K562 (cell line): ENCODE measurements at regions not wholly inside any gene's neighbourhood (a gene's known extent, or its start where the extent isn't known, plus 50 kb on each side); places are given as distances from the start of the nearest gene placed in this dataset.
A peak's percentile ranks its signal among the peaks of the same experiment; 100 is the strongest.

Source experiments
- ARID1B ChIP-seq: fragments of 450-650 bp; IDR thresholded peaks from 2 replicates; pipeline ENCODE4 v1.6.1; 2016; ENCODE audit warnings: antibody characterized with exemption, mild to moderate bottlenecking, inconsistent platforms
- ATF1 ChIP-seq, 2 experiments: fragments of 450-650 bp in 1 of 2; IDR thresholded peaks; 2 replicates each; pipeline ENCODE4 v1.6.1; 2016; ENCODE audit warnings: missing compliant biosample characterization in 1 of 2, missing genetic modification characterization in 1 of 2
- ATF3 ChIP-seq, 2 experiments: fragments of 450-650 bp in 1 of 2; sonication (generic) in 1 of 2; formaldehyde crosslinking in 1 of 2; IDR thresholded peaks in 1 of 2; conservative IDR thresholded peaks in 1 of 2; 2 replicates each; pipeline versions ENCODE4 v1.6.1 to v1.8.1; 2016 to 2023; ENCODE audit warnings: mild to moderate bottlenecking in 2 of 2, moderate library complexity in 2 of 2, inconsistent platforms in 1 of 2, missing genetic modification reagents in 1 of 2
- CEBPB ChIP-seq: fragments of 450-650 bp; IDR thresholded peaks from 2 replicates; pipeline ENCODE4 v1.6.1; 2016; ENCODE audit warnings: missing genetic modification characterization, missing compliant biosample characterization
- DNMT1 ChIP-seq: fragments of 450-650 bp; IDR thresholded peaks from 2 replicates; pipeline ENCODE4 v1.6.1; 2016; ENCODE audit warnings: antibody characterized with exemption, mild to moderate bottlenecking
- DPF2 ChIP-seq: fragments of 450-650 bp; IDR thresholded peaks from 2 replicates; pipeline ENCODE4 v1.6.1; 2016
- ELK1 ChIP-seq: sonication (generic); formaldehyde crosslinking; IDR thresholded peaks from 2 replicates; pipeline ENCODE4 v1.8.1; 2022; ENCODE audit warnings: missing genetic modification reagents
- EP300 ChIP-seq: IDR thresholded peaks from 2 replicates; pipeline ENCODE4 v1.6.1; 2012; ENCODE audit warnings: low read length, improper control_type of control experiment
- ESRRA ChIP-seq: fragments of 450-650 bp; IDR thresholded peaks from 2 replicates; pipeline ENCODE4 v1.6.1; 2014; ENCODE audit warnings: low read depth, mild to moderate bottlenecking, moderate library complexity, borderline replicate concordance
- FOXK2 ChIP-seq, 2 experiments: fragments of 450-650 bp; IDR thresholded peaks in 1 of 2; conservative IDR thresholded peaks in 1 of 2; 2 replicates each; pipeline ENCODE4 v1.6.1; 2016; ENCODE audit warnings: low read depth in 2 of 2, mild to moderate bottlenecking in 1 of 2
- HDAC3 ChIP-seq: fragments of 450-650 bp; IDR thresholded peaks from 2 replicates; pipeline ENCODE4 v1.6.1; 2018; ENCODE audit warnings: borderline replicate concordance, mild to moderate bottlenecking, moderate library complexity; ENCODE audit not compliant: partially characterized antibody
- MEIS2 ChIP-seq: fragments of 450-650 bp; IDR thresholded peaks from 2 replicates; pipeline ENCODE4 v1.6.1; 2014; ENCODE audit warnings: mild to moderate bottlenecking; ENCODE audit not compliant: partially characterized antibody
- NR1H2 ChIP-seq: sonication (generic); formaldehyde crosslinking; IDR thresholded peaks from 2 replicates; pipeline ENCODE4 v1.4.0; 2020; ENCODE audit warnings: mild to moderate bottlenecking, missing genetic modification reagents
- PHF8 ChIP-seq: fragments of 200-600 bp; sonication (generic); IDR thresholded peaks from 2 replicates; pipeline ENCODE4 v1.6.1; 2012; ENCODE audit warnings: mixed run types, mild to moderate bottlenecking, inconsistent platforms, low read length, moderate library complexity, borderline replicate concordance
- POLR3G ChIP-seq: IDR thresholded peaks from 2 replicates; pipeline ENCODE4 v1.6.1; 2011; ENCODE audit not compliant: insufficient read length, insufficient replicate concordance; ENCODE audit errors: extremely low read depth
- RCOR1 ChIP-seq, 2 experiments: IDR thresholded peaks; 2 replicates each; pipeline ENCODE4 v1.6.1; 2012; ENCODE audit warnings: low read depth in 2 of 2, low read length in 2 of 2, borderline replicate concordance in 1 of 2, improper control_type of control experiment in 1 of 2
- SRSF7 ChIP-seq: fragments of 200-400 bp; formaldehyde crosslinking; optimal IDR thresholded peaks from 2 replicates; pipeline ENCODE3; 2017; ENCODE audit warnings: mild to moderate bottlenecking, low read depth, low read length
- TCF3 ChIP-seq: sonication (generic); formaldehyde crosslinking; IDR thresholded peaks from 2 replicates; pipeline ENCODE4 v1.4.0; 2020; ENCODE audit warnings: mild to moderate bottlenecking, missing genetic modification reagents
- TEAD2 ChIP-seq: fragments of 450-650 bp; IDR thresholded peaks from 2 replicates; pipeline ENCODE4 v1.6.1; 2016; ENCODE audit warnings: missing genetic modification characterization, control low read depth, missing compliant biosample characterization
- TEAD4 ChIP-seq, 2 experiments: sonication (generic) in 1 of 2; formaldehyde crosslinking in 1 of 2; IDR thresholded peaks; 2 replicates each; pipeline versions ENCODE4 v1.6.1 to v1.8.0; 2012 to 2022; ENCODE audit warnings: borderline replicate concordance in 1 of 2, inconsistent platforms in 1 of 2, low read length in 1 of 2, mild to moderate bottlenecking in 1 of 2, missing genetic modification reagents in 1 of 2
- ZBTB2 ChIP-seq: fragments of 450-650 bp; IDR thresholded peaks from 2 replicates; pipeline ENCODE4 v1.6.1; 2016; ENCODE audit warnings: antibody characterized with exemption
- ZKSCAN3 ChIP-seq: fragments of 250-450 bp; sonication (Bioruptor Pico); IDR thresholded peaks from 2 replicates; pipeline ENCODE4 v1.4.0; 2020
- ZNF507 ChIP-seq: conservative IDR thresholded peaks from 2 replicates; pipeline ENCODE4 v1.6.1; 2017; ENCODE audit warnings: missing genetic modification characterization, missing compliant biosample characterization
- ZNF57 ChIP-seq: fragments of 450-650 bp; formaldehyde crosslinking; IDR thresholded peaks from 2 replicates; pipeline ENCODE4 v1.4.0; 2020; ENCODE audit warnings: mild to moderate bottlenecking, moderate library complexity
- ZNF584 ChIP-seq: fragments of 200-800 bp; sonication (Bioruptor generic); IDR thresholded peaks from 2 replicates; pipeline ENCODE4 v1.6.1; 2016; ENCODE audit warnings: low read depth, mild to moderate bottlenecking, missing genetic modification characterization, missing compliant biosample characterization
- ZNF589 ChIP-seq: fragments of 200-800 bp; sonication (Bioruptor generic); IDR thresholded peaks from 2 replicates; pipeline ENCODE4 v1.6.1; 2016; ENCODE audit warnings: low read depth, missing genetic modification characterization, missing compliant biosample characterization
- ZNF717 ChIP-seq: fragments of 250-450 bp; sonication (Bioruptor Pico); IDR thresholded peaks from 2 replicates; pipeline ENCODE4 v1.5.0; 2021
- ZNF778 ChIP-seq: fragments of 450-650 bp; formaldehyde crosslinking; IDR thresholded peaks from 2 replicates; pipeline ENCODE4 v1.4.0; 2020; ENCODE audit warnings: mild to moderate bottlenecking, moderate library complexity

DNA sequence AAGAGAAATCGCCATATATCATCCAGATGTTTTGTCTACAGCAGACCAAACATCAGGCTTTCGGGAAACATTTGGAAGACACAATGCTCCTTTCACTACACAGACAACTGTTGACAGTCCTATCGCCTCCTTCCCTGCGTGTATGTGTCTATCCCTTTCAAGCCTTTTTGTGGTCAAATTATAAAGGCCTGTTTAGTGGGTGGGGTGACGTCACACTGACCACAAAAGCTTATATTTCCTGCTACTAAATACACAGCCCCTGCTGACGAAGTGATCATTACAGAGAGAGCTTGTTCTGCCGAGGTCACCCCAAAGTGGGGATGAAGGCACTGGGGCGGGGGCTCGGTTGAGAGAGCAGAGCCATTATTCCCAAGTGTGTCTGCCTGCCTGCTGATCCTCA, 302.7 kb upstream of the TNP1 start (continued):
- TF ChIP-seq POLR3G (no peak), ESRRA (peak; percentile 78; the same call in 1 of the 2 replicates), DNMT1 (no peak), ZNF57 (no peak), RCOR1 (IDR thresholded peaks at IDR 0.05; ENCODE audit: borderline replicate concordance in 1 of 2, low read depth in 2 of 2, low read length in 2 of 2) (no peak), EP300 (peak; percentile 22; the same call in 1 of the 2 replicates), PHF8 (no peak), TCF3 (CRISPR knock-in tag) (peak; percentile 59), DPF2 (peak; percentile 10; the same call in 1 of the 2 replicates), ATF3 (IDR thresholded peaks at IDR 0.05) (peak; percentile 92), ATF3 (CRISPR knock-in tag; conservative IDR thresholded peaks at IDR 0.05) (no peak), ATF1 (CRISPR knock-in tag; IDR thresholded peaks at IDR 0.05) (no peak), ATF1 (tag; IDR thresholded peaks at IDR 0.05) (peak; percentile 90), HDAC3 (peak; percentile 19), ZNF589 (CRISPR knock-in tag) (no peak), ZNF778 (no peak), ZKSCAN3 (CRISPR knock-in tag) (no peak), ZBTB2 (no peak), ZNF717 (CRISPR knock-in tag) (no peak), ZNF507 (tag) (no peak), ELK1 (CRISPR knock-in tag) (no peak), MEIS2 (peak; percentile 36), ZNF584 (CRISPR knock-in tag) (peak; percentile 64; the same call in 1 of the 2 replicates), FOXK2 (conservative IDR thresholded peaks at IDR 0.05 in 1 of 2, IDR thresholded peaks at IDR 0.05 in 1 of 2; ENCODE audit: low read depth in 2 of 2) (no peak), CEBPB (tag) (no peak), ARID1B (peak; percentile 26; the same call in 1 of the 2 replicates), SRSF7 (no peak), TEAD4 (IDR thresholded peaks at IDR 0.05; ENCODE audit: low read length) (peak; percentile 26; the same call in 1 of the 2 replicates), TEAD4 (CRISPR knock-in tag; IDR thresholded peaks at IDR 0.05; ENCODE audit: borderline replicate concordance) (no peak), NR1H2 (CRISPR knock-in tag) (no peak), TEAD2 (no peak)
